T-helper 1 cell treated with Interleukin-12 subunit alpha and Interleukin-12 subunit beta and Interleukin-4 antibody, amounts not matched to agents 30 ng/mL and 1 ng/mL, for 36 hours (primary cell): ENCODE measurements at regions not wholly inside any gene's neighbourhood (a gene's known extent, or its start where the extent isn't known, plus 50 kb on each side); places are given as distances from the start of the nearest gene placed in this dataset.

Source experiments
- intact Hi-C: fragments of 100-400 bp; cut with micrococcal nuclease; formaldehyde crosslinking; loops from one replicate; pipeline ENCODE4 v1.15.1; 2024

GRCh38 chr13:40197936-40198595 is 468.4 kb downstream of the FOXO1 start:
- intact Hi-C loops: no loop called here

GRCh38 chr13:40200273-40200978 is 466.0 kb downstream of the FOXO1 start:
- intact Hi-C loops: no loop called here

- intact Hi-C loops: no loop called here
Measured at GRCh38 chr13:40204246-40204645, 462.2 kb downstream of the FOXO1 start.

- intact Hi-C loops: loop anchor here (1.0 to 2.0 kb wide), 5 partner anchors 19 to 279 kb away; no protein-coding TSS in a partner anchor
Measured at GRCh38 chr13:40205771-40206240, 460.6 kb downstream of the FOXO1 start.

GRCh38 chr13:40206241-40207000 is 460.0 kb downstream of the FOXO1 start:
- intact Hi-C loops: loop anchor here (1.0 to 2.0 kb wide), 5 partner anchors 19 to 278 kb away; no protein-coding TSS in a partner anchor

GRCh38 chr13:40207001-40207478 is 459.4 kb downstream of the FOXO1 start:
- intact Hi-C loops: loop anchor here (2.0 kb wide), 2 partner anchors 138 to 278 kb away; no protein-coding TSS in a partner anchor

GRCh38 chr13:40208517-40208916 is 457.9 kb downstream of the FOXO1 start:
- intact Hi-C loops: no loop called here

GRCh38 chr13:40210865-40211585 is 455.4 kb downstream of the FOXO1 start:
- intact Hi-C loops: no loop called here

GRCh38 chr13:40211586-40211968 is 454.9 kb downstream of the FOXO1 start:
- intact Hi-C loops: no loop called here

GRCh38 chr13:40213779-40214178 is 452.7 kb downstream of the FOXO1 start:
- intact Hi-C loops: no loop called here

GRCh38 chr13:40215311-40215710 is 451.1 kb downstream of the FOXO1 start:
- intact Hi-C loops: no loop called here

- intact Hi-C loops: no loop called here
Measured at GRCh38 chr13:40215747-40216146, 450.7 kb downstream of the FOXO1 start.

- intact Hi-C loops: no loop called here
Measured at GRCh38 chr13:40217675-40218074, 448.8 kb downstream of the FOXO1 start.

GRCh38 chr13:40220299-40220935 is 446.0 kb downstream of the FOXO1 start:
- intact Hi-C loops: loop anchor here (1.0 to 5.0 kb wide), 6 partner anchors 30 to 444 kb away; no protein-coding TSS in a partner anchor

GRCh38 chr13:40221131-40221459 is 445.3 kb downstream of the FOXO1 start:
- intact Hi-C loops: loop anchor here (1.0 to 5.0 kb wide), 6 partner anchors 30 to 264 kb away; no protein-coding TSS in a partner anchor

GRCh38 chr13:40221460-40222201 is 444.8 kb downstream of the FOXO1 start:
- intact Hi-C loops: loop anchor here (1.0 to 5.0 kb wide), 6 partner anchors 29 to 264 kb away; no protein-coding TSS in a partner anchor

GRCh38 chr13:40223585-40223984 is 442.9 kb downstream of the FOXO1 start:
- intact Hi-C loops: loop anchor here (5.0 kb wide), 4 partner anchors 91 to 266 kb away; no protein-coding TSS in a partner anchor

- intact Hi-C loops: no loop called here
Measured at GRCh38 chr13:40228496-40228895, 437.9 kb downstream of the FOXO1 start.

- intact Hi-C loops: no loop called here
Measured at GRCh38 chr13:40228990-40229389, 437.5 kb downstream of the FOXO1 start.

- intact Hi-C loops: no loop called here
Measured at GRCh38 chr13:40230833-40231266, 435.6 kb downstream of the FOXO1 start.
